ENCODE measurements at regions not wholly inside any gene's neighbourhood (a gene's known extent, or its start where the extent isn't known, plus 50 kb on each side); places are given as distances from the start of the nearest gene placed in this dataset.

DNA sequence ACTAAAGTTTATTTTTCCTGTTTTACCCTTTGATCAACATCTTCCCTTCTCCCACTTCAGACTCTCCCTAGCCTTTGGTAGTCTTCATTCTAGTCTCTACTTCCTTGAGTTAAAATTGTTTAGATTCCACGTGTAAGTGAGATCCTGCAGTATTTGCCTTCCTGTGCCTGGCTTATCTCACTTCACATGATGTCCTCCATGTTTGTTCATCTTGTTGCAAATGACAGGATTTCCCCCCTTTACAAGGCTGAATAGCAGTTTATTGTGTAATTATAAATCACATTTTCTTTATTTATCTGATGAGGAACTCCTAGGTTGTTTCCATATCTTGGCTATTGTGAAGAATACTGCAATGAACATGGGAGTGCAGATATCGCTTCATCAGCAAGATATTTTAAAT lies 461.7 kb downstream of the CHSY3 start:
- TF ChIP-seq, protein P1, sequence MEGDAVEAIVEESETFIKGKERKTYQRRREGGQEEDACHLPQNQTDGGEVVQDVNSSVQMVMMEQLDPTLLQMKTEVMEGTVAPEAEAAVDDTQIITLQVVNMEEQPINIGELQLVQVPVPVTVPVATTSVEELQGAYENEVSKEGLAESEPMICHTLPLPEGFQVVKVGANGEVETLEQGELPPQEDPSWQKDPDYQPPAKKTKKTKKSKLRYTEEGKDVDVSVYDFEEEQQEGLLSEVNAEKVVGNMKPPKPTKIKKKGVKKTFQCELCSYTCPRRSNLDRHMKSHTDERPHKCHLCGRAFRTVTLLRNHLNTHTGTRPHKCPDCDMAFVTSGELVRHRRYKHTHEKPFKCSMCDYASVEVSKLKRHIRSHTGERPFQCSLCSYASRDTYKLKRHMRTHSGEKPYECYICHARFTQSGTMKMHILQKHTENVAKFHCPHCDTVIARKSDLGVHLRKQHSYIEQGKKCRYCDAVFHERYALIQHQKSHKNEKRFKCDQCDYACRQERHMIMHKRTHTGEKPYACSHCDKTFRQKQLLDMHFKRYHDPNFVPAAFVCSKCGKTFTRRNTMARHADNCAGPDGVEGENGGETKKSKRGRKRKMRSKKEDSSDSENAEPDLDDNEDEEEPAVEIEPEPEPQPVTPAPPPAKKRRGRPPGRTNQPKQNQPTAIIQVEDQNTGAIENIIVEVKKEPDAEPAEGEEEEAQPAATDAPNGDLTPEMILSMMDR (IDR thresholded peaks at IDR 0.05; ENCODE audit: insufficient read depth, low read depth, low read length) = no peak
- ChIA-PET POLR2A (no interaction called here), CTCF (no interaction called here)
- H3K36me3 ChIP-seq (ENCODE audit: control insufficient read depth, insufficient read depth, low read length) = no peaks in the 10 kb centered on the region
- no peaks in the 10 kb centered on the region for H3K27me3 ChIP-seq (ENCODE audit: control insufficient read depth, insufficient read depth, low read length)
- H3K4me3 ChIP-seq (ENCODE audit: low read depth, low read length) = no peak overlapping the region
- no peak for DNase-seq (ENCODE audit: low read depth)

DNA sequence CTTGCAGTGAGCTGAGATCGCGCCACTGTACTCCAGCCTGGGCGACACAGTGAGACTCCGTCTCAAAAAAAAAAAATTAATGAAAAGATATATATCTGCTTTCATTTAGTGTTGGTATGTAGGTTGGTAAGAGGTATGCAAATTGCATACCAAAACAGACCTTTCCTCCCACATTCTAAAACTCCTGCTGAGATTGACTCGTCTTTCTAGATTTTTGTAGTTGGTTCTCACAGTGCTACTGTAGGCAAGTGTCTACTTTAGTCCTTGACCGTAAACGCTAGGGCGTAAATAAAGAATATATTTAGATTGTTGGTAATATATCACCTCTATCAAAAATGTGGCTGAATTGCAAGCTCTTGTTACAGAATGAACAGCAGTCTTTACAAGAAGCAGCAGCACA lies 445.9 kb downstream of the CHSY3 start:
- POLR2A ChIA-PET = no interaction called here
- CTCF ChIA-PET = no interaction called here
- Histone ChIP-seq H3K27me3 (ENCODE audit: control insufficient read depth, insufficient read depth, low read length) (no peaks in the 10 kb centered on the region), H3K4me3 (ENCODE audit: low read depth, low read length) (no peak overlapping the region), H3K36me3 (ENCODE audit: control insufficient read depth, insufficient read depth, low read length) (no peaks in the 10 kb centered on the region)
- DNase-seq (ENCODE audit: low read depth) = no peak
- TF ChIP-seq, protein P1 (IDR thresholded peaks at IDR 0.05; ENCODE audit: insufficient read depth, low read depth, low read length) = no peak

DNA sequence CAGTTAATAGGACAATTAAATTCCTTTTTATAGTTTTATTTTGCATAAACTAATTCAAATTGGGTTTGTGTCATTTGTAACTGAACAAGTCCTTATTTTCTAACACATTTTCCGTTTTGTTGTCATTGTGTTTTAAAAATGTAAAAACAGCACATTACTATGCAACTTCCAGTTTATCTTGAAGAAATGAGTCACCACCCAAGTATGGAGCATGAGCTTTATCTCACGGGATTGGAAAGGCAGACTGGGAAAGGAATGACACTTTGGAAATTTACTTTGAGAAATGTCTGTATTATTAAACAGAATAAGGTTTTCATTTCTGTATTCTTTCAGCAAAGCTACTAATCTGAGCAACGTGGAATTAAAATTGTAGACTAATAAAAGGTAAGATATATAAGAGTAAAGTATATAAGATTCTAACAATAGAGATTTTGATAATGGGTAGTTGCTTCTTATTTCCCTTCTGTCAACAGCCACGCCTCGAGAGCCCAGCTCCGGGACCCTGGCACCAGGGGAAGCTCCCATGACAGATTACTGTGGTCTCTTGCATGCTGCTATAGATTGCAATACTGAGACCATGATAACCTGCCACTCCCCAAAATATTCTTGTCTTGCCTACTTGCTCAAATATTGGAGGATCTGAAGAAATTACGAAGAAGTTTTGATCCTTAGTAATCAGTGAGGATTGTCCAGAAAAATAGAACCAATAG lies 433.1 kb downstream of the CHSY3 start:
- ChIA-PET CTCF (no interaction called here), POLR2A (no interaction called here)
- Histone ChIP-seq H3K4me3 (ENCODE audit: low read depth, low read length) (no peak overlapping the region), H3K36me3 (ENCODE audit: control insufficient read depth, insufficient read depth, low read length) (no peaks in the 10 kb centered on the region), H3K27me3 (ENCODE audit: control insufficient read depth, insufficient read depth, low read length) (no peaks in the 10 kb centered on the region)
- DNase-seq (ENCODE audit: low read depth) = peak; percentile 20
- TF ChIP-seq, protein P1 (IDR thresholded peaks at IDR 0.05; ENCODE audit: insufficient read depth, low read depth, low read length) = no peak

DNA sequence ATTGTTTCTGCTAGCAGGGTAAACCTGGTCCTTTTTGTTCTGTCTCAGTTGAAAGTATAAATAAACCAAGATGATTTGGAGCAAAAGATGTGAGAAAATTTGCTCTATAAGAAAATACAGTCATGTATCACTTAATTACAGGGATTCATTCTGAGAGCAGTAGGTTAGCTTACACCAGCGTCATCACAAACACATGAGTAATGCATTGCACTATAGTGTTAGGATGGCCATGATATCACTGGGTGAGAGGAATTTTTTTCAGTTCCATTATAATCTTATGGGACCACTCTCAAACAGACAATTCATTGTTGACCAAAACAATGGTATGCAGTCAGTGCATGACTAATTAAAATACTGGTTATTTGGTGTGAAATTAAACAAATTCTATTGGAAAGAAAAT lies 430.9 kb downstream of the CHSY3 start:
- H3K36me3 ChIP-seq (ENCODE audit: control insufficient read depth, insufficient read depth, low read length) = no peaks in the 10 kb centered on the region
- no peaks in the 10 kb centered on the region for H3K27me3 ChIP-seq (ENCODE audit: control insufficient read depth, insufficient read depth, low read length)
- ChIA-PET CTCF (no interaction called here), POLR2A (no interaction called here)
- TF ChIP-seq, protein P1 (IDR thresholded peaks at IDR 0.05; ENCODE audit: insufficient read depth, low read depth, low read length) = no peak
- no peak for DNase-seq (ENCODE audit: low read depth)
- no peak overlapping the region for H3K4me3 ChIP-seq (ENCODE audit: low read depth, low read length)

DNA sequence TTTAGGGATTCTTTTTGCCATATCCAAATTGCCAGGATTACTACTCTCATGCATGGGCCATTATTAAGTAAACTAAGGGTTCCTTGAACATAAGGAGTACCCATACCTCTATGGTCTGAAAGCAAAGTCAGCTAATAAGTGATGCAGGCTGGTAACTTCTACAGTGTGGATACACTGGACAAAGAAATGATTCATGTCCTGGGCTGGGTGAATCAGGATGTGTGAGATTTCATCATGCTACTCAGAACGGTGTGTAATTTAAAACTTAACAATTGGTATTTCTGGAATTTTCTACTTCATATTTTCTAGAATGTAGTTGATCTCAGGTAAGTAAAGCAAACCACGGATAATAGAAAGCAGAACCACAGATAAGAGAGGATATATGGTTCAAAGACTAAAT lies 428.8 kb downstream of the CHSY3 start:
- Histone ChIP-seq H3K4me3 (ENCODE audit: low read depth, low read length) (no peak overlapping the region), H3K27me3 (ENCODE audit: control insufficient read depth, insufficient read depth, low read length) (no peaks in the 10 kb centered on the region), H3K36me3 (ENCODE audit: control insufficient read depth, insufficient read depth, low read length) (no peaks in the 10 kb centered on the region)
- ChIA-PET CTCF (no interaction called here), POLR2A (no interaction called here)
- TF ChIP-seq, protein P1 (IDR thresholded peaks at IDR 0.05; ENCODE audit: insufficient read depth, low read depth, low read length) = no peak
- DNase-seq (ENCODE audit: low read depth) = peak; percentile 12
